GM21360 (cell line): ENCODE measurements at regions not wholly inside any gene's neighbourhood (a gene's known extent, or its start where the extent isn't known, plus 50 kb on each side); places are given as distances from the start of the nearest gene placed in this dataset.

Experiments
- ATAC-seq: cut with Tn5 transposase; IDR thresholded peaks from one replicate; pipeline ENCODE4 v1.9.1; 2021; ENCODE audit warnings: mild to moderate bottlenecking, moderate library complexity; ENCODE audit not compliant: unreplicated experiment

DNA sequence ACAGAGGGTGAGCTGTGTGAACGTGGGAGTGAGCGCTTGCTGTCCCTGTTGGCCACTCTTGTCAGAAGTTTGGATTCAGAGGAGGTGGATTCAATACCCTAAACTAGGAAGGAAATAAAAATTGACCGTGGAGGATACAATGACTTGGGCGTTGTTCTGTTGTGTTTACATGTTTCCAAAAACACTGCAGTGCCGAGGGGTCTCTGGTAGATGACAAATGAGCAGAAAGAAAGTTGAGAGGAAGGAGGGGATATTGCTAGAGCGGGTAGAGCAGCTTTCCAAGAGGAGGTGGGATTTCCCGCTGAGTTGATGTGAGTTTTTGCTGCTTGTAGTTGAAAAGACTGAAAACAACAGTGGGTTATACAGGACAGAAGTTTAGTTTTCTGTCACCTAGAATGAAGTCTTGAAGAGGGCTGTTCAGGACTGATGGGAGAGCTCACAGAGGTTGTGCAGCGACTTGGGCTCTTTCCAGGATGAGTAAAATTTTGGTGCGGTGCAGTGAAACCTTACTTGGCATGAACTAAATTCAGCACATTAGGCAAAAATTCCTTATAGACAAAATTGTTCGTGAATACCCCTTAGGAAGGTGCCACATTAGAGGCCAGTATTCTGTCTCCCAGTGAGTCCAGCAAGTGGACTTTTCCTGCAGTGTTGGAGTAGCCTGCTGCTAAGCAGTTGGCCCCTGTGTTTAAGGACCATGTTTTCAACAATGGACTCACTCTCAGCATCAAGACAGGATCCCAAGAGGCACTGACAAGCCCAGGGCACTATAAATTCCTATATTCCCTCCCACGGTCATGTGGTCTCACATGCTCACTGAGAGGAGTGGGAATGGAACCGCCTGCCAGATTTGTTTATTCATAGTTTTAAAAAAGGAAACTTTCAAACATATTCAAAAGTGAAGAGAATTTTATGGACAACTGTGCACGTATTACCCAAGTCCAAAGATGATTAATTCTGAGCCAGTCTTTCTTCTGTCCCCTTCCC, 435.0 kb upstream of the C2CD4B start:
- no peak for ATAC-seq

DNA sequence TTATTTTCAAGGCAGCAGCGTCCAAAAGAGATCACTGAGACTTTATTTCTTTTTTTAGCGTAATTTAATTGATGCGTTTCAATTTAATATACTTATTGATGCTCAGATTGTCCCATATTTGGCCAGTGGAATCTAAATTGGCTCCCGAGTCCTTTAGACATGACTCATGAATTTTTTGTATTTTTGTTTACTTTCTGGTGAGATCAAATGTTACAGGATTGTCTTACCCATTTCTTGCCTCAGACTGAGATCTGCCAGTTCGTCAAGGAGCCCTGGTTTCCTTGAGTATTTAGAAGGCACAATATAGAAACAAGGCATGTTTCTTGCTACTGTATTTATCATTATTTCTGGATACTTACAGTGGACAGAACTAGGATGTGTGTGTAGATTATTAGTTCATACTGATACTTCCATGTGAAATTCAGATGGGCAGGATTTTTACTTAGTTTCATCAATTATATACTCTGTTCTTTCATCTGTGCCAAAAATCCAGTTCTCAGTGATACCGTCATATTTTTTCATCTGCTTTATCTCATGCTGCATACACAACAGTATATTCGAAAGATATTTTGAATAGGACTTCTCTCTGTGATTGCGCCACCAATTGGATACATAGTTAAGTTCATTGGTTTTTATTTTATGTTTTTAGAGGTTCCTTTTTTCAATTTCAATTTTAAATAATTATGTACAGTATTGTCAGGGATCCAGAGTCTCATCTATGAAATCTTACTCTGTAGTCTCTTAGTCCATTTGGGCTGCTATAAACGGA, 436.9 kb upstream of the C2CD4B start:
- ATAC-seq = no peak

DNA sequence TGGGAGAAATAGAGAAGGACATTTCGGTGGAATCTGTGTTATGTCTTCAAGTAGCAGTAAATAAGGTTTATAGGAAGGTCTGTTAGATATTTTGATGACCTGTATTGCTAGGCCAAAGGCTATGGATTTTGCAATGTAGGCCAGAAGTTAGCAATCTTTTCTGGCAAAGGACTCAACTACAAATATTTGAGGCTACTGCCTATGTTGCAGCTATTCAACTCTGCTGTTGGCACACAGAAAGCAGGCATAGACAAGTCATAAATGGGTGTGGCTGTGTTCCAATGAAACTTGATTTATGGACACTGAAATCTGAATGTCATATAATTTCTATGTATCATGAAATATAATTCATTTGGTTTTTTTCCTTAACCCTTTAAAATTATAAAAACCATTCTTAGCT, 438.7 kb upstream of the C2CD4B start:
- no peak for ATAC-seq

DNA sequence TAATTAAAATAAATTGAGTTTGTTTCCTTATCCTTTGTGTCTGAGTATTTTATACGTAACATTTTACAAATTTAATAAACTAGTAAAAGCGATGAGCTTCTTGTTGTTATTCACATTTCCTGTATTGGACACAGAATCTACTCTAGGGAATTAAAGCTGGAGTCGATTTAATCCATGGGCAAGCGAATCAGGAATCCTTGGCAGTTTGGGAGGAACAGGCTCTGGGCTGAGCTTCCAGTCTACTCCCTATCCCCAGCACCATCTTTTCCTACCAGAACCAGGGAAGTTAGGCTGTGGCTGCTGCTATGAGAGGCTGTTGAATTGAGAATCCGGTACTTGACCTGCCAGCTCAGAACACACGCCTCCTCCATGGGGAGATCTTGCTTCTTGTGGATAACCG, 437.3 kb upstream of the TPM1 start:
- ATAC-seq = no peak

DNA sequence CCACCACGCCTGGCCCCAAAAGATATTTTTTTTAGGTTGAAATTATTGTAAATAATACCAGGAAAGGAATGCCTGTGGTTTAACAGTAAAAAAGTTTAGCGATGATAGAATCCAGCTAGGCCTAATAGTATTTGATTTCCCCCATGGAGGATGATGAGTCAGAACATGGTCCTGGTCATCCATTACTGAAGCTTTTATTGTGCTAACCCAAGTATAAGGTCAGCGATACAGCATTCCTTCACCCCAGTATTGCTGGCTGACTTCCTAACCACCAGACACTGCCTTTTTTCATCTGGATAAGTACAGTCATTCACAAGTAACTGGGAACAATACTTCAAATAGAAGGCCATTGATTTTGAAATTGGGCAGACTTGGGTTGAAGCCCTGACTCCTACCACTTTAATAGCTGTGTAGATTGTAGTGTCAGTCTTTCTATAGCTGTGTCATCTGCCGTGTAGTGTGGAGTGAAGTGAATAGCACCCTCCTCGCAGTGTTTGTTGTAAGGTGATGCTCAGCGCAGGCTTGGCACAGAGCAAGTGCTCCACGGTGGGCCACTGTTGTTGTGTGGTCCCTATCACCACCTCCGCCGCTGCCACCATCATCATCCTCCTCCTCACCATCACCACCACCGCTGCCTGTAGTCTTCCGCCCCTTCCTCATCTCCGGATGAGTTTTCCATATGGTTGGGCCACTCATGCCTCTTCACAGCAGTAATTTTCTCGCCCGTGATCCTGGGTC, 436.0 kb upstream of the TPM1 start:
- no peak for ATAC-seq

DNA sequence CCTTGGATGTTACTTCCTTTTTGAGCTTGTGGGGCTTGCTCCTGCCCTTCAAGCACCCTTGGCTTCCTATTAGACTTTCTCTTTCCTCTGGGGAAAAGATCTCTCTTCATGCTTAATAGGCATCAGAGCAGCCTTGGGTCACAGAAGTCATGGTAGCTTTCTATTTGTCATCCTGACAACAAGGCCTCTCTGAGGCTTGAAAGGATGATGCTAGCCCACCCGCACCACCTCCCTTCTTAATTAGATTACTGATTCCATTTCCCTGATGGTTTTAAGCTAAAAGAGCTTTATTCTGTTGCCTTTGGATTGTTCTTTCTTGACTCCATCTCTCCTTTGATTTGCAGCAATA, 435.5 kb upstream of the TPM1 start:
- ATAC-seq = no peak

DNA sequence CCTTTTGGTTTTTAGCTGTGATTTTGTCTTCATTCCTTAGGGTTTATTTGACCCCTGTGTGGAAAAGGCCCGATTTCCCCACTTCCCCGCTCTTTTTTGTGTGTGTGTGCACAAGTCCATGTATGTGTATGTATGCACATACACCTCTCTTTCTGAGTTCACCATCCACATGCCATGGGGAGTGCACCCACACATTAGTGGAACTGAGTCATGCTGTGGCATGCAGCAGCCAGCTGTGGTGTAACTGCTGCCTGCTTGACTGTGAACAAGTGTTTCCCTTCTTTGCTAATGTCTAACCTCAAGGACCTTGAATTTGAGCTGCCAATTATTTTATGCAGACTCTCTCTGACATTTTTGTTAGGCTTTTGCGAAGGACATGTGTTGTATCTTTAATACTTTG, 434.9 kb upstream of the TPM1 start:
- no peak for ATAC-seq

DNA sequence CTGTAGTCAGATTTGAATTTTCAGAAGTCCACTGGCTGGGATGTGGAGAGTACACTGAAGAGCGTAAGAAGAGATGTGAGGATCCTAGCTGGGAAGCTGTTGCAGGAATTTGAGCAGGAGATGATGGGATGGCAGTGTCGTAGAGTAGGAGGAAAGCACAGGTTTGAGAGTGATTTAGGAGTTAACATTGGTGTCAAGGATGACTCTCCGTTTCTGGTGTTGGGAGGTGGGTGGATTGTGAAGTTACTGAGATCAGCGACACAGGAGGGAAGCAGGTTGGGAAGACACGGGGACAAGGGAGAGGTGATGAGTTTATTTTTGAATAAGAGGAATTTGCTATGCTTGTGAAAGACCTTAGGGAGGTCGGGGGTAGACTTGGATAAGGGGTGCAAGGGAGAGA, 434.2 kb upstream of the TPM1 start:
- no peak for ATAC-seq

DNA sequence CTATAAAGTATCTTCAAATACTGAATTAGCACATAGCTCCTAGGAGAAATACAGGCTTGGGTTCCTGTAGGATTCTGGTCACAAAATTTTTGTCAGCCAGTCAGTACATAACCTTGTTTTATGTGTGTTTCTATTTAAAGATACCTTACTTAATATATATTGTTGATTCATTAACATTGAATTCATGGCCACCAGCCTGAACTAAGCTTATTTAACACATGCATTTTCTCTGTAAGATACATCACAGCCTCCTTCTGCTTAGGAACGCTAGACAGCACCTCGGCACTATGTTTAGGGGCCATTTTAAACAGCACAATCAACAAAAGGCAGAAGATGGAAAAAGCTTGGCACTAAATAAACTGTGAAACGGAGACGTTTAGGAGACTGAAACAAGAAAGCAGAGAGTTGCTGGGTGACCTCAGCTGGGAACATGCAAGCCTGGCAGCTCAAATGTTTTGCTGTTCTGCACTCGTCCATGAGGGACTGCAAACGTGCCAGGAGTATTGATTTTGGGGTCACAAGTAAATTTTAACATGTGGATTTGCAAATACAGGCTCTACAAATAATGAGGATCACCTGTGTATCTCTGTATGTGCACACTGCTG, 432.2 kb upstream of the TPM1 start:
- ATAC-seq = no peak

DNA sequence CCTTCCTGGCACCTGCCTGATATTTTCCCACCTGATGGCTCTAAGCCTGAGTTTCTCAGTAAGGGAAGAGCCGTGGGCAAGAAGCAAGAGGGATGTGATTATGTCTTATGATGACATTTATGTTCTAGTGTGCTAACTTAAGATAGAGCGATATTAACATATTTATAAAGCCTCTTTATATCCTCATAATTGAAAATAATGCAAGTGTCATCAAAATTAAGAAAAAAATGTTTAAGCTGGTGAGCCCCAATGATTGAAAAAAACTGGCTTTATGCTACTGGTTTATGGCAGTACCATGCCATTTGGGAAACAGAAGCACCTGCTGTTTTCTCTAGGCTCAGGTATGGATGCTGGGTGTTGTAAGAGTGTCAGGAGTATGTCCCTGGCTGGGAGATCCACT, 431.5 kb upstream of the TPM1 start:
- ATAC-seq = no peak

DNA sequence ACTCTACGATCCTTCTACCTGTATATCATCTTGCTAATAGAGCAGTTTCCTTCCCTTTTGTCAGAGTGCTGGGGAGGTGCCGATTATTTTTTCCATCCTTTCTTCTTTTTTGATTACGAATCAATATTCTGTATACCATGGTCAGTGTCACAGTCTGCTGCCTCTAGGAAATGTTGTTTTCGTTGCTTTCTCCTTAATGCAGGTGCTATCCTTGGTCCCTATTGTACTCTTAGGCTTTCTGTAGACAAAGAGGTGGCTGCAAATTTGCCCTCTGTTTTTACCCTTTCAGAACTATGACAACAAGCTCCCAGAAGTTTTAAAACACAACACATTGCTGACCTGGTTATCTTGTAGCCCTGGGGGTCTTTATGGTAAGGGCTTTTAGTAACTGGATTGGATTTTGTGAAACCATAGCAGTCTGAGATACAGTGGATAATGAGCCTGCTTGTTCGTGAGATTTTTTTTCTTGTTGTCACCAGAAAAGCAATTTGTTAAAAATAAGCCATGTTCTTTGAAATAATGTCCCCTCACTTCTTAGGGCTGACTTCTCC, 430.3 kb upstream of the TPM1 start:
- no peak for ATAC-seq

DNA sequence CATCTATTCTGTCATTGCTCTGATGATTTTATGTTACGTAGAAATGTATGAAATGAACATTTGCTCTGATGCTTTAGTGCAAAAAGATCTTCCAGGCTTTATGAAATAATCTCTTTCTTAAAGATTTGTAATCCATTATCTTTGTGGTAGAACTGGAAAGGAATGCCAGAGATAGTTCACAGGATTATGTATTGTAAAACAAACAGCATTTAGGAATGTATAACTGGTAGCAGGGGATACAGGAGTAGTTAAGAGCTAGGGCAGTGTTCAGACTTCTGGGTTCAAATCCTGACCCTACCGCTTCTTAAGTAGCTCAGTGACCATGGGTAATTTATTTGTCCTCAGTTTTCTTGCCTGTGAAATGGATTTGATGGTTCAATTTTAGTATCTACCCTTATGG, 429.8 kb upstream of the TPM1 start:
- ATAC-seq = no peak

DNA sequence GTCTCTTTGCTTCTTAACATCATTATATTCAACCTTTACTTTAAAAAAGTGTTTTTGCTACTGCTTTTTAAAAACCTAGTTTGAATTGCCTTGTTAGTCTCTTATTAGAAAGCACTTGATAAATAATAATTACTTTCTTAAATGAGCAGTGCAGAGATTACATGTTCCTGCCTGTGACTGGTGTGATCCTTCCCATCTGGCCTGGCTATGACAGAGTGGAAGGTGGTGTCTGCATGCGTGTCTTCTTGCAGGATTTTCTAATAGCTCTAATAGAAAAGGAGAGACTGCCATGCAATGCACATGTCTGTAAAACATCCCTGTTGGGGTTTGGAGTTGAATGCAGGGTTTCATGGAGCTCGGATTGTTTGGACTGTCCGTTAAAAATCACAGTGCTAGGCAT, 425.8 kb upstream of the TPM1 start:
- no peak for ATAC-seq

DNA sequence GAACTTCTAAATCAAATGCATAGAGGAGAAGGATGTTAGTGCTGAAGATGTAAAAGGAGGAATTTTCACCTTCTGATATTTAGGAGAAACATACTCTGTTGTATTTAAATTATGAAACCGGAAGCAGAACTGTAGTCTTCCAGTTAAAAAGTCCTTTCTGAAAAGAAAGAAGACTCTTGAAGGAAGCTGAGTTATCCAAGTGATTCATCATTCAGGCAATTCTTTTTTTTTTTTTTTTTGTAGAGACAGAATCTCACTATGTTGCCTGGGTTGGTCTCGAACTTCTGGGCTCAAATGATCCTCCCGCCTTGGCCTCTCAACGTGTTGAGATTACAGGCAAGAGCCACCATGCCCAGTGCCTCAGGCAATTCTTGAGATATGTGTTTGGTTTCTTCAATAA, 424.8 kb upstream of the TPM1 start:
- ATAC-seq = no peak

DNA sequence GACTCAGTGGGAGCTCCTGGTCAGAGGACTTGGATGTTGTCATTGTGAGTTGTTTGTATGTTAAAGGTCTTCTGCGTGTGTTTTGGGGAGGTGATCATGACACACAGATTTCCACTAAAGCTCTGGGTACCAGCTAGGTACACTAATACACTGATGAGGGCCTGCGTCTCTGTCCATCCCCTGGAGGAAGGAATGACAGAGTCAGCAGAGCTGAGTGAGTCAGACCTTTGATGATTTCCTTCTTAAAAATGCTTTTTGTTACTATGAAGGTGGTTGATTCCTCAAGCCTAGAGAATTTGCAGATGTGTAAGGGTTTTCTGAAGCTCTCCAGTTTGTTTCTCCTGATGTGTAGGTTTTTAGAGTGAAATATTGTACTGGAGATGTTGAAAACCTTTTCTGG, 424.1 kb upstream of the TPM1 start:
- ATAC-seq = no peak

DNA sequence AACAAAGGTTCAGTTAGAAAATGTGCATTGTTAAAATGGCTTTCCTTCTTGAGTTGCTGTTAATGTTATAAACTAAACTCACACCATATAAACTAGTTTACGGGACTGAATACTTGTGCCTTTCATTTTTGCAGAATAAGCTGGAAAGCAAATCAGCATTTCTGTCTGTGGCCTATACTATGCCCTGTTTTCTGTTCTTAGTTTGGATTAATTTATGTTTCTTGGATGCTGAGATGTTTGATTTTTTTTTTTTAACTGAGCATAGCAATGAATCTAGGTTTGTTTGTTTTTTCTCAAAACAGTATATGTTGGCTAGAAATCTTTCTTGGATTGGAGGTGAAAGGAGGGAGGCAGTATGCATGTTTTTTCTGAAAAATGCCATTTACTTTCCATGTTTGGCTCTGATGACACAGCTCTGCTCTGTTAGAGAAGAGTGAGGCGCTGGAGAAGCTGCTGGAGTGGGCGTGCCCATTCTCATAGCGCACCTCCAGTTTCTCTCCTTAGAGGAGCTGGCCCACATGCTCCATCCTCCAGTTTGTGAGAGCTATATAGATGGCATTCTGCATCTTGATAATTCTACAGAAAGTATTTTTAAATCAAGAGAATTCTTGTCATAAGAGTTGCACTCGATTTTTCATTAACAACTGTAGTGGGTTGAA, 423.6 kb upstream of the TPM1 start:
- no peak for ATAC-seq

DNA sequence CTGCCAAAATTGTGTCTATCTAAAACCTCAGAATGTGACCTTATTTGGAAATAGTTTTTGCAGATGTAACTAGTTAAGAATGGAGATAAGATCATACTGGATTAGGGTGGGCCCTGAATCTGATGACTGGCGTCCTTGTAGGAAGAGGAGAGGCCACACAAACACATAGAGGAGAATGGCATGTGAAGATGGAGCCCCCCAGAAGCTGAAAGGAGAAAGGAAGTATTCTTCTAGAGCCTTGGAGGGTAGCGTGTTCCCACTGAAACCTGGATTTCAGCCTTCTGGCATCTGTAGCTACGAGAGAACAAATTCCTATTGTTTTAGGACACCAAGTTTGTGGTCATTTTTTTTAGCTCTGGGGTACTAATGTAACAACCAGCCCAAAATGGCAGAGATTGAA, 423.0 kb upstream of the TPM1 start:
- ATAC-seq = no peak

DNA sequence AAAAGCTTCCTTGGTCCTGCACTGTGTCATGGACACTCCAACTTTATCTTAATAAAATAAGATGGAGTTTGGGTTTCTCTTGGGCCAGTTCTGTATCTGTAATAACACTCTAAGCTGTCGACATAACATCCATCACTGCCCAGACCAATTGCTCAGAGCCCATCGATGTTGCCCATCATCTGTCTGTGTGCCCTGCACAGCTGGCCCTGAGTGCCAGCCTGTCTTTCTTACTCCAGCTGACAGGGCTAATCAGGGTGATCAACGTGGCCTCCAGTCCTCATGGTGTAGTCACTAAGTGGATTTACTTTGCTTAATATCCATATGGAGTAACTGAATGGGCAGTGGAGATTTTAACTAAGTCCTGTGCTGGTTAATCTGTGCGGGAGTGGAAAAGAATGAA, 419.8 kb upstream of the TPM1 start:
- no peak for ATAC-seq

DNA sequence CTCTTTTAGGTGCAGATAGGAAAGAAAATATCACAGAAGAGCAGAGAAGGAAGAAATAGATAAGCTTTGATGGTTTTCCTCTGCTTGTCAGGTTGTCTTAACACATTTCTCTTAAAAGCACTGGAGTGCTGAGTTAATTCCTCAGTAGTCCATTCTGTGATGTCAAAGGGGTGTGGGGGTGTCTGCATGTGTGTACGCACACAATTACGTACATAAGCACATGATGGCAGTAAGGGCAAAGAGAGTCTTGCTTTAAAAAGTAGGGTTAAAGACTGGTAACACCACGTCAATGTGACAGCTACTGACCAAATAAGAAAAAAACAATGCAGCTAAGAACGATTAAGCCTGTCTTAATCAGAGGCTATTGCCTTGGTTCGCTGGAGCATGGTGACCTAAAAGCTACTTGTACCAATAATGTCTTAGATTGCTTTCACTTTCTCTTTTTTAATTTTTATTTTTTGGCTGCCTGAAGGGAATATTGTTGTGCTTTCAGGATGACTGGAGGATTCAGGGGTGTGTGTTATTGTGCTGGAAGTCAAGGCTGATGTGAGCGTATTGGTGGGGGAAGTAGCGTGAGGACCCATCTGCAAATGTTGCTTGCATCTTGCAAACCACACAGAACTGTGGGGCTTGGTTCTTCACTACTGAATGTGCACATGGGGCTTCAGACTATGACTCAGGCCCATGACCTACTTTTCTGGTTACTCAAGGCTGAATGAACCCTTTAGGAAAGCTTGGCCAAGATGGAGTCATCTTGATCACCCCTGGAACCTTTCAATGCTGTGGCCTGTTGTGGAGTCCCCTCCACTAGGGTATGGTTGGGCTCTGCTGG, 417.8 kb upstream of the TPM1 start:
- ATAC-seq = no peak
